ENCODE measurements at regions not wholly inside any gene's neighbourhood (a gene's known extent, or its start where the extent isn't known, plus 50 kb on each side); places are given as distances from the start of the nearest gene placed in this dataset.

DNA sequence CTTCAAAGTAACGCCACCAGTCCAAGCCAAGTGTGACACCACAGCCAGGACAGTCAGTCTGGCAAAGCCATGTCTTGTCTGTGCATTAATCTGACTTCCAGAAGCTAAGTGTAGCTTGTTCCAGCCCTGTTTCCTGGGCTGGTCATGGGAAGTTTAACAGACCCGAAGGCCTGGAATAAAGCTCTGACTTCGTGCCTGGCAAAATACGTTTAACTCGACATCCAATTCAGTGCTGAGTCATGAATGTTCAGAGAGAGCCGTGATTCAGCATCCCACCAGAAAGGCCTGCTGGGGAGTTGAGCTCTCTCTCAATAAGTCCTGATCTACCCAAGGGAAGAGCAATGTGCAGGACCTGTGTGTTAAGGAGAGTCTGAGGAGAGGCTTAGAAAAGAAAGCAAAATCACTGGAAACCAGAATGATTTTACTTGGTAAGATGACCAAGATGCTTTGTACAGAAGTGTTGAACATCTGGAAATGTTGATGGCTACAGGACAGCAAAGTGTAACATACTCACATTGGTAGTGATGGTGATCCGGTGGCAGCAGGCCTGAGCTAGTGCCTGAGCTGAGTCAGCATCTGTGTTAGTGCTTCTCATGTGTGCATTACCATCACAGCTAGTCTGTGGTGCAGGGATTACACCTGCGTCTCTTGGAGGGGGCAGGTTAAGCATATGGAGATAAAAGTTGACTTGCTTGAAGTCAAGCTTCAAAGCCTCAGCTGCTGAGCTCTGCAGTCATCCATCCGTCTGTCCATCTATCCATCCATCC lies 743.7 kb upstream of the HS6ST1 start:
- H3K4me3 ChIP-seq, result no peak overlapping the region
- peaks cover 6% of the 10 kb centered on the region for H3K4me1 ChIP-seq (ENCODE audit: insufficient read depth)
- TF ChIP-seq EZH2 (IDR thresholded peaks at IDR 0.05; ENCODE audit: borderline replicate concordance), result no peak
- TF ChIP-seq EZH2phosphoT487 (IDR thresholded peaks at IDR 0.05; ENCODE audit: low read depth, severe bottlenecking, unreplicated experiment), result no peak
- TF ChIP-seq, protein P1, sequence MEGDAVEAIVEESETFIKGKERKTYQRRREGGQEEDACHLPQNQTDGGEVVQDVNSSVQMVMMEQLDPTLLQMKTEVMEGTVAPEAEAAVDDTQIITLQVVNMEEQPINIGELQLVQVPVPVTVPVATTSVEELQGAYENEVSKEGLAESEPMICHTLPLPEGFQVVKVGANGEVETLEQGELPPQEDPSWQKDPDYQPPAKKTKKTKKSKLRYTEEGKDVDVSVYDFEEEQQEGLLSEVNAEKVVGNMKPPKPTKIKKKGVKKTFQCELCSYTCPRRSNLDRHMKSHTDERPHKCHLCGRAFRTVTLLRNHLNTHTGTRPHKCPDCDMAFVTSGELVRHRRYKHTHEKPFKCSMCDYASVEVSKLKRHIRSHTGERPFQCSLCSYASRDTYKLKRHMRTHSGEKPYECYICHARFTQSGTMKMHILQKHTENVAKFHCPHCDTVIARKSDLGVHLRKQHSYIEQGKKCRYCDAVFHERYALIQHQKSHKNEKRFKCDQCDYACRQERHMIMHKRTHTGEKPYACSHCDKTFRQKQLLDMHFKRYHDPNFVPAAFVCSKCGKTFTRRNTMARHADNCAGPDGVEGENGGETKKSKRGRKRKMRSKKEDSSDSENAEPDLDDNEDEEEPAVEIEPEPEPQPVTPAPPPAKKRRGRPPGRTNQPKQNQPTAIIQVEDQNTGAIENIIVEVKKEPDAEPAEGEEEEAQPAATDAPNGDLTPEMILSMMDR (IDR thresholded peaks at IDR 0.05; ENCODE audit: poor library complexity), result no peak
- no peaks in the 10 kb centered on the region for H3K9me2 ChIP-seq (replicated peaks; ENCODE audit: insufficient read depth)
- no peaks in the 10 kb centered on the region for H3K36me3 ChIP-seq (replicated peaks; ENCODE audit: insufficient read depth, low read depth)
- no peaks in the 10 kb centered on the region for H3K9me3 ChIP-seq (ENCODE audit: low read depth)
- H3K27ac ChIP-seq, result peak overlapping the region; percentile 4
- H3K27me3 ChIP-seq, result no peaks in the 10 kb centered on the region
- H4K20me1 ChIP-seq (ENCODE audit: insufficient read depth, poor library complexity, severe bottlenecking), result no peaks in the 10 kb centered on the region
- WGBS (ENCODE audit: low lambda C conversion rate, missing lambda C conversion rate), result 83% methylated on average over 9 of the region's 9 CpGs
- H3K79me2 ChIP-seq, result no peaks in the 10 kb centered on the region
- peak; percentile 22 for DNase-seq (ENCODE audit: low spot score)
- no peak overlapping the region for H2AFZ ChIP-seq
- H3K4me2 ChIP-seq, result no peak overlapping the region

DNA sequence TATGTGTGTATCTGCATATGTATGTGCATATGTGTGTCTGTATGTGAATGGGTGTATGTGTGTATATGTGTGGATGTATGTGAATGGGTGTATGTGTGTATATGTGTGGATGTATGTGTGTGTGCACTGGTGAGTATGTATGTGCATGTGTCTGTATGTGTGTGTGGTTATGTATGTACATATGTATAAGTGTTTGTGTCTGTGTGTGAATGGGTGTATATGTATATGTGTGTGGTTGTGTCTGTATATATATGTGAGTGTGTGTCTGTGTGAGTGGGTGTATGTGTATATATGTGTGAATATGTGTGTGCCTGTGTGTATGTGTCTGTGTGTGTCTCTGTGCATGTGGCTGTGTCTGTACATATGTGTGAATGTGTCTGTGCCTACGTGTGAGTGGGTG lies 748.4 kb upstream of the HS6ST1 start:
- H3K9me2 ChIP-seq (replicated peaks; ENCODE audit: insufficient read depth), result no peaks in the 10 kb centered on the region
- H3K79me2 ChIP-seq, result no peaks in the 10 kb centered on the region
- no peaks in the 10 kb centered on the region for H3K27me3 ChIP-seq
- no peaks in the 10 kb centered on the region for H3K4me1 ChIP-seq (ENCODE audit: insufficient read depth)
- no peaks in the 10 kb centered on the region for H4K20me1 ChIP-seq (ENCODE audit: insufficient read depth, poor library complexity, severe bottlenecking)
- no peak overlapping the region for H3K4me2 ChIP-seq
- no peak overlapping the region for H3K27ac ChIP-seq
- H2AFZ ChIP-seq, result no peak overlapping the region
- no peak overlapping the region for H3K4me3 ChIP-seq
- H3K9me3 ChIP-seq (ENCODE audit: low read depth), result no peaks in the 10 kb centered on the region
- no peak for DNase-seq (ENCODE audit: low spot score)
- no peaks in the 10 kb centered on the region for H3K36me3 ChIP-seq (replicated peaks; ENCODE audit: insufficient read depth, low read depth)
- WGBS (ENCODE audit: low lambda C conversion rate, missing lambda C conversion rate), result 84% methylated on average over 1 of the region's 1 CpG
- TF ChIP-seq EZH2phosphoT487 (IDR thresholded peaks at IDR 0.05; ENCODE audit: low read depth, severe bottlenecking, unreplicated experiment) (no peak), EZH2 (IDR thresholded peaks at IDR 0.05; ENCODE audit: borderline replicate concordance) (no peak)
- TF ChIP-seq, protein P1 (IDR thresholded peaks at IDR 0.05; ENCODE audit: poor library complexity), result no peak

- Histone ChIP-seq H3K27ac (no peak overlapping the region), H3K79me2 (no peaks in the 10 kb centered on the region), H3K27me3 (no peaks in the 10 kb centered on the region), H2AFZ (no peak overlapping the region), H3K9me2 (replicated peaks; ENCODE audit: insufficient read depth) (no peaks in the 10 kb centered on the region), H3K9me3 (ENCODE audit: low read depth) (no peaks in the 10 kb centered on the region), H3K4me2 (no peak overlapping the region), H3K36me3 (replicated peaks; ENCODE audit: insufficient read depth, low read depth) (no peaks in the 10 kb centered on the region), H3K4me3 (no peak overlapping the region), H4K20me1 (ENCODE audit: insufficient read depth, poor library complexity, severe bottlenecking) (no peaks in the 10 kb centered on the region), H3K4me1 (ENCODE audit: insufficient read depth) (no peaks in the 10 kb centered on the region)
- no peak for TF ChIP-seq EZH2 (IDR thresholded peaks at IDR 0.05; ENCODE audit: borderline replicate concordance)
- no peak for TF ChIP-seq EZH2phosphoT487 (IDR thresholded peaks at IDR 0.05; ENCODE audit: low read depth, severe bottlenecking, unreplicated experiment)
- TF ChIP-seq, protein P1 (IDR thresholded peaks at IDR 0.05; ENCODE audit: poor library complexity), result no peak
- WGBS (ENCODE audit: low lambda C conversion rate, missing lambda C conversion rate), result 66% methylated on average over 3 of the region's 3 CpGs
- no peak for DNase-seq (ENCODE audit: low spot score)
Measured at GRCh38 chr2:129067953-129068352, 749.3 kb upstream of the HS6ST1 start.
